ENCODE measurements at regions not wholly inside any gene's neighbourhood (a gene's known extent, or its start where the extent isn't known, plus 50 kb on each side); places are given as distances from the start of the nearest gene placed in this dataset.
A peak's percentile ranks its signal among the peaks of the same experiment; 100 is the strongest.

GRCh38 chr15:95840855-95841254, 489.6 kb upstream of the NR2F2 start:
- TF ChIP-seq CTCF (IDR thresholded peaks at IDR 0.05; ENCODE audit: control insufficient read depth, insufficient read depth, low read depth, low read length, missing control alignments): no peak
- no peak overlapping the region for H3K4me3 ChIP-seq (ENCODE audit: control insufficient read depth, low read depth, low read length)
- no peak for DNase-seq (ENCODE audit: low read depth)

GRCh38 chr15:95842576-95842975, 487.9 kb upstream of the NR2F2 start:
- no peak for TF ChIP-seq CTCF (IDR thresholded peaks at IDR 0.05; ENCODE audit: control insufficient read depth, insufficient read depth, low read depth, low read length, missing control alignments)
- no peak overlapping the region for H3K4me3 ChIP-seq (ENCODE audit: control insufficient read depth, low read depth, low read length)
- no peak for DNase-seq (ENCODE audit: low read depth)

- no peak overlapping the region for H3K4me3 ChIP-seq (ENCODE audit: control insufficient read depth, low read depth, low read length)
- DNase-seq (ENCODE audit: low read depth): peak; percentile 18
- no peak for TF ChIP-seq CTCF (IDR thresholded peaks at IDR 0.05; ENCODE audit: control insufficient read depth, insufficient read depth, low read depth, low read length, missing control alignments)
These were observed 487.1 kb upstream of the NR2F2 start for GRCh38 chr15:95843241-95843910.

GRCh38 chr15:95845862-95846515, 484.5 kb upstream of the NR2F2 start:
- TF ChIP-seq CTCF (IDR thresholded peaks at IDR 0.05; ENCODE audit: control insufficient read depth, insufficient read depth, low read depth, low read length, missing control alignments): no peak
- H3K4me3 ChIP-seq (ENCODE audit: control insufficient read depth, low read depth, low read length): no peak overlapping the region
- no peak for DNase-seq (ENCODE audit: low read depth)

- TF ChIP-seq CTCF (IDR thresholded peaks at IDR 0.05; ENCODE audit: control insufficient read depth, insufficient read depth, low read depth, low read length, missing control alignments): no peak
- no peak for DNase-seq (ENCODE audit: low read depth)
- no peak overlapping the region for H3K4me3 ChIP-seq (ENCODE audit: control insufficient read depth, low read depth, low read length)
These were observed 482.4 kb upstream of the NR2F2 start for GRCh38 chr15:95848126-95848525.

- TF ChIP-seq CTCF (IDR thresholded peaks at IDR 0.05; ENCODE audit: control insufficient read depth, insufficient read depth, low read depth, low read length, missing control alignments): peak; percentile 42
- no peak for DNase-seq (ENCODE audit: low read depth)
- H3K4me3 ChIP-seq (ENCODE audit: control insufficient read depth, low read depth, low read length): no peak overlapping the region
These were observed 479.7 kb upstream of the NR2F2 start for GRCh38 chr15:95850837-95851236.

Data from AG09309 (cell line).